IMR-90 (cell line): ENCODE measurements at regions not wholly inside any gene's neighbourhood (a gene's known extent, or its start where the extent isn't known, plus 50 kb on each side); places are given as distances from the start of the nearest gene placed in this dataset.

Experiments used
- ATAC-seq: fragments of 200-7000 bp; cut with Tn5 transposase; 2 replicates; pipeline ENCODE4 v1.9.1; 2020; ENCODE audit warnings: low read depth, mild to moderate bottlenecking, moderate library complexity
- BruUV-seq: library from RNA; stranded (reverse); fragments of 400-500 nt; replicated peaks from 2 replicates; lab custom pipeline; 2021; lab: Mats Ljungman, UMichigan
- CTCF ChIA-PET: fragments of 300-600 bp; formaldehyde crosslinking; extraction: SDS; loops from one replicate; lab custom pipeline; 2021; ENCODE audit warnings: antibody characterized with exemption; lab: Yijun Ruan, JAX
- POLR2A ChIA-PET: fragments of 300-600 bp; sonication (Branson Sonifier 250); formaldehyde crosslinking; loops from one replicate; lab custom pipeline; 2022; ENCODE audit warnings: antibody characterized with exemption; ENCODE audit not compliant: unreplicated experiment; lab: Charles Lee
- DNase-seq: peaks from one replicate; pipeline ENCODE4 v3.0.0; 2013
- H2AFZ ChIP-seq: replicated peaks from 2 replicates; pipeline ENCODE3; 2013; ENCODE audit warnings: low read length, mild to moderate bottlenecking; ENCODE audit not compliant: poor library complexity
- H2AK5ac ChIP-seq: 2 replicates; pipeline ENCODE4 v1.6.1; 2013; ENCODE audit warnings: low read depth, low read length, inconsistent platforms
- H2AK9ac ChIP-seq: replicated peaks from 2 replicates; pipeline ENCODE3; 2013; ENCODE audit warnings: mild to moderate bottlenecking, low read depth, low read length, moderate library complexity; ENCODE audit not compliant: poor library complexity
- H2BK120ac ChIP-seq: 2 replicates; pipeline ENCODE4 v1.6.1; 2013; ENCODE audit warnings: low read depth, low read length, inconsistent platforms
- H2BK15ac ChIP-seq: 3 replicates; pipeline ENCODE4 v1.6.1; 2013; ENCODE audit warnings: low read depth, low read length, inconsistent platforms
- H2BK20ac ChIP-seq: 2 replicates; pipeline ENCODE4 v1.6.1; 2013; ENCODE audit warnings: low read depth, mild to moderate bottlenecking, inconsistent platforms, low read length, moderate library complexity
- H2BK5ac ChIP-seq: 2 replicates; pipeline ENCODE4 v1.6.1; 2013; ENCODE audit warnings: mild to moderate bottlenecking, low read depth, low read length, inconsistent platforms; ENCODE audit not compliant: poor library complexity, severe bottlenecking
- H3K14ac ChIP-seq: replicated peaks from 2 replicates; pipeline ENCODE4 v1.6.1; 2013; ENCODE audit warnings: low read depth, low read length, inconsistent platforms
- H3K18ac ChIP-seq: 2 replicates; pipeline ENCODE4 v1.6.1; 2013; ENCODE audit warnings: low read depth, low read length, control low read depth
- H3K23ac ChIP-seq: 2 replicates; pipeline ENCODE4 v1.6.1; 2013; ENCODE audit warnings: low read depth, low read length, inconsistent platforms
- H3K27ac ChIP-seq: 2 replicates; pipeline ENCODE4 v1.5.1; 2013; ENCODE audit warnings: mild to moderate bottlenecking, control low read depth, low read length; ENCODE audit not compliant: insufficient read depth
- H3K27me3 ChIP-seq: 2 replicates; pipeline ENCODE4 v1.6.1; 2013; ENCODE audit warnings: low read length; ENCODE audit not compliant: control insufficient read depth, insufficient read depth
- H3K36me3 ChIP-seq: 2 replicates; pipeline ENCODE4 v1.6.1; 2013; ENCODE audit warnings: low read length, mixed read lengths; ENCODE audit not compliant: control insufficient read depth, insufficient read depth
- H3K4ac ChIP-seq: 2 replicates; pipeline ENCODE4 v1.6.1; 2013; ENCODE audit warnings: low read depth, low read length, inconsistent platforms
- H3K4me1 ChIP-seq: 2 replicates; pipeline ENCODE4 v1.6.1; 2013; ENCODE audit warnings: low read length, mixed read lengths; ENCODE audit not compliant: control insufficient read depth, insufficient read depth
- H3K4me2 ChIP-seq: 2 replicates; pipeline ENCODE4 v1.6.1; 2013; ENCODE audit warnings: low read depth, mild to moderate bottlenecking, control low read depth, low read length, moderate library complexity
- H3K4me3 ChIP-seq: 2 replicates; pipeline ENCODE4 v1.5.1; 2013; ENCODE audit warnings: low read depth, mild to moderate bottlenecking, control low read depth, low read length, moderate library complexity; ENCODE audit not compliant: insufficient read depth
- H3K56ac ChIP-seq: 2 replicates; pipeline ENCODE4 v1.6.1; 2013; ENCODE audit warnings: low read length, inconsistent platforms; ENCODE audit not compliant: insufficient read depth; ENCODE audit errors: extremely low read depth
- H3K79me1 ChIP-seq, 2 experiments: 2 replicates each; pipeline ENCODE4 v1.6.1; 2013; ENCODE audit warnings: low read length in 2 of 2, inconsistent platforms in 1 of 2, low read depth in 1 of 2
- H3K9ac ChIP-seq: 2 replicates; pipeline ENCODE4 v1.6.1; 2013; ENCODE audit warnings: low read depth, low read length, control low read depth
- H3K9me1 ChIP-seq: 2 replicates; pipeline ENCODE4 v1.6.1; 2013; ENCODE audit warnings: low read length, inconsistent platforms; ENCODE audit not compliant: insufficient read depth
- H3K9me3 ChIP-seq: 2 replicates; pipeline ENCODE4 v1.6.1; 2013; ENCODE audit warnings: low read length; ENCODE audit not compliant: control insufficient read depth, insufficient read depth
- H4K20me1 ChIP-seq: 2 replicates; pipeline ENCODE4 v1.6.1; 2013; ENCODE audit warnings: low read length, inconsistent platforms; ENCODE audit not compliant: insufficient read depth
- H4K5ac ChIP-seq: 2 replicates; pipeline ENCODE4 v1.6.1; 2013; ENCODE audit warnings: mild to moderate bottlenecking, low read depth, low read length, control low read depth
- H4K8ac ChIP-seq, 2 experiments: 2 replicates each; pipeline ENCODE4 v1.6.1; 2013; ENCODE audit warnings: low read depth in 2 of 2, low read length in 2 of 2, control low read depth in 1 of 2, inconsistent platforms in 1 of 2
- H4K91ac ChIP-seq: 2 replicates; pipeline ENCODE4 v1.6.1; 2013; ENCODE audit warnings: low read depth, low read length, inconsistent platforms; ENCODE audit not compliant: insufficient read depth
- CEBPB ChIP-seq: IDR thresholded peaks from 2 replicates; pipeline ENCODE4 v1.6.1; 2012; ENCODE audit warnings: low read depth, low read length, improper control_type of control experiment
- ELK1 ChIP-seq: fragments of 150-350 bp; IDR thresholded peaks from 2 replicates; pipeline ENCODE4 v1.6.1; 2016; ENCODE audit warnings: low read depth, mild to moderate bottlenecking, low read length, moderate library complexity, borderline replicate concordance
- MAZ ChIP-seq: IDR thresholded peaks from 2 replicates; pipeline ENCODE4 v1.6.1; 2012; ENCODE audit warnings: low read depth, mild to moderate bottlenecking, low read length, improper control_type of control experiment, moderate library complexity, borderline replicate concordance
- MXI1 ChIP-seq: IDR thresholded peaks from 2 replicates; pipeline ENCODE4 v1.6.1; 2012; ENCODE audit warnings: low read depth, mild to moderate bottlenecking, low read length, moderate library complexity, borderline replicate concordance
- RFX5 ChIP-seq: IDR thresholded peaks from 2 replicates; pipeline ENCODE4 v1.8.0; 2012; ENCODE audit warnings: low read depth, mild to moderate bottlenecking, low read length, moderate library complexity
- USF2 ChIP-seq: fragments of 150-350 bp; IDR thresholded peaks from 2 replicates; pipeline ENCODE4 v1.6.1; 2017; ENCODE audit warnings: mild to moderate bottlenecking, antibody characterized with exemption, low read length, low read depth
- WGBS, 2 experiments: methylation state at CpG; one replicate each; pipeline versions ENCODE4 v1.1.5 to v1.1.7; 2013; ENCODE audit warnings: missing lambda C conversion rate in 2 of 2; ENCODE audit not compliant: insufficient read length in 1 of 2; ENCODE audit errors: extremely low coverage in 2 of 2; 5-methylcytosine and 5-hydroxymethylcytosine counted together
- dilution Hi-C: fragments of 300-500 bp; cut with HindIII; formaldehyde crosslinking; loops from one replicate; pipeline ENCODE4 v1.14.3; 2018; ENCODE audit warnings: low sequenced_read_pairs; ENCODE audit not compliant: unreplicated experiment
- in situ Hi-C: fragments of 300-500 bp; cut with MboI; formaldehyde crosslinking; loops from 3 replicates; pipeline ENCODE4 v1.14.3; 2019; ENCODE audit warnings: low sequenced_read_pairs, inconsistent platforms, mixed read lengths
- intact Hi-C: fragments of 100-400 bp; cut with micrococcal nuclease; formaldehyde crosslinking; loops from 2 replicates; pipeline ENCODE4 v1.10.0; 2022

- Histone ChIP-seq H2BK20ac (no peak overlapping the region), H3K4me3 (no peak overlapping the region), H4K8ac (no peak overlapping the region), H2BK15ac (no peak overlapping the region), H3K9ac (no peak overlapping the region), H4K20me1 (no peaks in the 10 kb centered on the region), H3K4me2 (no peak overlapping the region), H2BK120ac (no peak overlapping the region), H2AK9ac (no peak overlapping the region), H3K79me1 (no peaks in the 10 kb centered on the region), H2AFZ (no peak overlapping the region), H3K23ac (no peak overlapping the region), H3K56ac (no peak overlapping the region), H3K36me3 (no peaks in the 10 kb centered on the region), H3K18ac (no peak overlapping the region), H2AK5ac (no peak overlapping the region), H2BK5ac (no peak overlapping the region), H3K27me3 (peaks cover 31% of the 10 kb centered on the region), H3K27ac (no peak overlapping the region), H4K91ac (no peak overlapping the region), H3K14ac (no peak overlapping the region), H3K9me1 (peaks cover 3% of the 10 kb centered on the region; the same call in 1 of the 2 replicates), H4K5ac (no peak overlapping the region), H3K9me3 (no peaks in the 10 kb centered on the region), H3K4ac (no peak overlapping the region), H3K4me1 (no peaks in the 10 kb centered on the region; the same call in none of the 2 replicates)
- ChIA-PET POLR2A (no interaction called here), CTCF (no interaction called here)
- intact Hi-C loops (no loop called here), dilution Hi-C loops (no loop called here), in situ Hi-C loops (no loop called here)
- TF ChIP-seq CEBPB, result no peak
- no peak for TF ChIP-seq MXI1
- TF ChIP-seq RFX5, result no peak
- TF ChIP-seq MAZ, result no peak
- no peak for TF ChIP-seq USF2
- no peak for TF ChIP-seq ELK1
- DNase-seq (no peak), ATAC-seq (no peak)
- no CpG with 5 or more reads among the region's 7 CpGs for WGBS, 2 experiments
- BruUV-seq, result no TSS peak
These were observed 324.8 kb upstream of the HS6ST1 start for GRCh38 chr2:128643221-128644065.
